K562 (cell line): ENCODE measurements at regions not wholly inside any gene's neighbourhood (a gene's known extent, or its start where the extent isn't known, plus 50 kb on each side); places are given as distances from the start of the nearest gene placed in this dataset.

ENCODE experiments used
- ATAC-seq: fragments of 200-7000 bp; cut with Tn5 transposase; 3 replicates; pipeline ENCODE4 v1.9.1; 2020; ENCODE audit warnings: moderate library complexity
- BruUV-seq: library from RNA; stranded (reverse); fragments of 400-500 nt; replicated peaks from 2 replicates; lab custom pipeline; 2021; lab: Mats Ljungman, UMichigan
- CTCF ChIA-PET: fragments of 300-600 bp; formaldehyde crosslinking; extraction: SDS; loops from one replicate; lab custom pipeline; 2021; ENCODE audit warnings: low intra/inter-chr PET ratio; lab: Yijun Ruan, JAX
- POLR2A ChIA-PET: fragments of 300-600, 350-650 bp; sonication (Branson Sonifier 250); formaldehyde crosslinking; extraction: SDS; loops from one replicate; lab custom pipeline; 2021; ENCODE audit warnings: antibody characterized with exemption, inconsistent platforms; lab: Yijun Ruan, JAX
- DNase-seq, 4 experiments: peaks; one replicate each; pipeline versions ENCODE4 v3.0.0 to v3.0.0-alpha.2; 2011 to 2018; ENCODE audit warnings: low spot score in 3 of 4, mixed read lengths in 3 of 4; ENCODE audit errors: extremely low read depth in 1 of 4
- FAIRE-seq: peaks from 2 replicates; lab custom pipeline; 2011; peaks lifted over from hg19 to GRCh38; lab: Jason Lieb, UNC
- H2AFZ ChIP-seq: 2 replicates; pipeline ENCODE4 v1.6.0; 2011; ENCODE audit warnings: low read depth, low read length, control low read depth, inconsistent platforms
- H3K27ac ChIP-seq: fragments of 200-600 bp; 3 replicates; pipeline ENCODE4 v1.8.0; 2011; ENCODE audit warnings: low read depth, mild to moderate bottlenecking, control low read depth, inconsistent platforms, low read length, moderate library complexity, mixed read lengths; ENCODE audit errors: extremely low read depth
- H3K27me3 ChIP-seq, 2 experiments: fragments of 300-600 bp in 1 of 2; 2 replicates in 1 of 2; 3 replicates in 1 of 2; pipeline versions ENCODE4 v1.6.0 to v1.8.0; 2011; ENCODE audit warnings: inconsistent platforms in 2 of 2, low read length in 2 of 2, mild to moderate bottlenecking in 1 of 2, mixed read lengths in 1 of 2, moderate library complexity in 1 of 2; ENCODE audit not compliant: control insufficient read depth in 2 of 2, insufficient read depth in 2 of 2
- H3K36me3 ChIP-seq: fragments of 300-600 bp; 3 replicates; pipeline ENCODE4 v1.8.0; 2011; ENCODE audit warnings: mild to moderate bottlenecking, low read length, inconsistent platforms; ENCODE audit not compliant: control insufficient read depth, insufficient read depth
- H3K4me1 ChIP-seq, 2 experiments: fragments of 200-600 bp in 1 of 2; replicated peaks in 1 of 2; 2 replicates in 1 of 2; 3 replicates in 1 of 2; pipeline versions ENCODE4 v1.5.1 to v1.8.0; 2011; ENCODE audit warnings: inconsistent platforms in 2 of 2, low read length in 2 of 2, mild to moderate bottlenecking in 1 of 2, mixed read lengths in 1 of 2, moderate library complexity in 1 of 2; ENCODE audit not compliant: control insufficient read depth in 2 of 2, insufficient read depth in 2 of 2
- H3K4me2 ChIP-seq: 2 replicates; pipeline ENCODE4 v1.6.1; 2011; ENCODE audit warnings: low read length, control low read depth, inconsistent platforms, mixed read lengths; ENCODE audit not compliant: insufficient read depth
- H3K4me3 ChIP-seq: fragments of 200-600 bp; sonication (generic), shearing (Covaris generic); 2 replicates; pipeline ENCODE4 v1.5.1; 2016; ENCODE audit warnings: control low read depth, inconsistent platforms
- H3K79me2 ChIP-seq: fragments of 200-600 bp; 3 replicates; pipeline ENCODE4 v1.8.0; 2011; ENCODE audit warnings: low read length, inconsistent platforms; ENCODE audit not compliant: control insufficient read depth, insufficient read depth
- H3K9ac ChIP-seq, 2 experiments: 2 replicates each; pipeline versions ENCODE4 v1.6.0 to v1.6.1; 2011; ENCODE audit warnings: low read depth in 2 of 2, low read length in 2 of 2, control low read depth in 1 of 2, inconsistent platforms in 1 of 2, mild to moderate bottlenecking in 1 of 2, mixed read lengths in 1 of 2; ENCODE audit not compliant: insufficient read depth in 1 of 2
- H3K9me1 ChIP-seq: one replicate; pipeline ENCODE4 v1.6.0; 2011; ENCODE audit warnings: inconsistent platforms, mild to moderate bottlenecking, low read length, moderate library complexity; ENCODE audit not compliant: control insufficient read depth, insufficient read depth
- H3K9me3 ChIP-seq: replicated peaks from 2 replicates; pipeline ENCODE4 v1.5.1; 2011; ENCODE audit warnings: low read depth, low read length, inconsistent platforms; ENCODE audit not compliant: control insufficient read depth, insufficient read depth
- H4K20me1 ChIP-seq: replicated peaks from 2 replicates; pipeline ENCODE4 v1.6.1; 2011; ENCODE audit warnings: low read length, inconsistent platforms, mixed read lengths; ENCODE audit not compliant: control insufficient read depth, insufficient read depth
- CTBP1 ChIP-seq: fragments of 450-650 bp; IDR thresholded peaks from 2 replicates; pipeline ENCODE4 v1.6.1; 2016; ENCODE audit warnings: borderline replicate concordance
- ETS1 ChIP-seq: conservative IDR thresholded peaks from 2 replicates; pipeline ENCODE4 v1.6.1; 2011; ENCODE audit warnings: low read depth, mild to moderate bottlenecking, low read length; ENCODE audit not compliant: control insufficient read depth
- MCM7 ChIP-seq, 2 experiments: fragments of 450-650 bp; IDR thresholded peaks; 2 replicates each; pipeline ENCODE4 v1.6.1; 2016 to 2018
- POLR2G ChIP-seq: fragments of 200-400 bp; formaldehyde crosslinking; IDR thresholded peaks from 2 replicates; pipeline ENCODE4 v1.6.1; 2017; ENCODE audit warnings: low read depth, mild to moderate bottlenecking, antibody characterized with exemption, low read length, moderate library complexity
- PPARD ChIP-seq: fragments of 250-450 bp; sonication (Bioruptor Pico); IDR thresholded peaks from 2 replicates; pipeline ENCODE4 v1.8.0; 2022; ENCODE audit warnings: inconsistent platforms, mild to moderate bottlenecking, moderate library complexity
- RAD51 ChIP-seq: fragments of 450-650 bp; IDR thresholded peaks from 2 replicates; pipeline ENCODE4 v1.7.1; 2016; ENCODE audit warnings: low read depth, mild to moderate bottlenecking, borderline replicate concordance
- RUNX1 ChIP-seq: sonication (generic); IDR thresholded peaks from 2 replicates; pipeline ENCODE4 v1.6.1; 2016; ENCODE audit warnings: antibody characterized with exemption, low read depth
- SFPQ ChIP-seq: fragments of 200-400 bp; formaldehyde crosslinking; IDR thresholded peaks from 2 replicates; pipeline ENCODE4 v1.6.1; 2017; ENCODE audit warnings: mild to moderate bottlenecking, low read depth, low read length, moderate library complexity
- TFAM ChIP-seq: fragments of 250-450 bp; sonication (Bioruptor Pico); conservative IDR thresholded peaks from 2 replicates; pipeline ENCODE4 v1.5.0; 2021; ENCODE audit warnings: mild to moderate bottlenecking, moderate library complexity
- USF1 ChIP-seq: sonication (generic); formaldehyde crosslinking; IDR thresholded peaks from 2 replicates; pipeline ENCODE4 v1.9.0; 2022; ENCODE audit warnings: mild to moderate bottlenecking, missing genetic modification reagents
- ZFP36 ChIP-seq: fragments of 150-350 bp; IDR thresholded peaks from 2 replicates; pipeline ENCODE4 v1.6.1; 2018; ENCODE audit warnings: low read length, low read depth; ENCODE audit not compliant: partially characterized antibody
- ZNF12 ChIP-seq: sonication (generic); formaldehyde crosslinking; IDR thresholded peaks from 2 replicates; pipeline ENCODE4 v1.4.0; 2020; ENCODE audit warnings: mild to moderate bottlenecking, missing genetic modification reagents
- ZNF239 ChIP-seq: fragments of 250-450 bp; sonication (Bioruptor Pico); IDR thresholded peaks from 2 replicates; pipeline ENCODE4 v1.4.0; 2020; ENCODE audit warnings: mild to moderate bottlenecking
- ZNF274 ChIP-seq: IDR thresholded peaks from 2 replicates; pipeline ENCODE4 v1.6.1; 2011; ENCODE audit warnings: low read depth, mild to moderate bottlenecking, low read length, moderate library complexity, borderline replicate concordance
- ZNF280A ChIP-seq: fragments of 450-650 bp; IDR thresholded peaks from 2 replicates; pipeline ENCODE4 v1.6.1; 2018; ENCODE audit warnings: mild to moderate bottlenecking, low read depth; ENCODE audit not compliant: partially characterized antibody
- ZNF311 ChIP-seq: fragments of 250-450 bp; sonication (Bioruptor Pico); IDR thresholded peaks from 2 replicates; pipeline ENCODE4 v1.4.0; 2020; ENCODE audit warnings: mild to moderate bottlenecking, moderate library complexity
- WGBS: fragments of 100-300 bp; shearing (Covaris generic); methylation state at CpG from one replicate; pipeline ENCODE4 v1.1.6; 2016; ENCODE audit warnings: low coverage, mixed read lengths; ENCODE audit not compliant: insufficient coverage; ENCODE audit errors: missing lambda C conversion rate; 5-methylcytosine and 5-hydroxymethylcytosine counted together
- in situ Hi-C: fragments of 300-500 bp; cut with MboI; formaldehyde crosslinking; loops from 4 replicates; pipeline ENCODE4 v1.15.0; 2018; ENCODE audit warnings: inconsistent platforms, mixed read lengths
- intact Hi-C: fragments of 100-400 bp; cut with micrococcal nuclease; formaldehyde crosslinking; loops from 2 replicates; pipeline ENCODE4 v1.14.2; 2022

GRCh38 chrX:94775640-94776039 is 1101.6 kb downstream of the FAM133A start:
- Histone ChIP-seq H4K20me1 (no peaks in the 10 kb centered on the region), H3K27ac (no peak overlapping the region), H3K4me2 (no peak overlapping the region), H2AFZ (no peak overlapping the region), H3K4me3 (no peak overlapping the region), H3K9ac (no peak overlapping the region), H3K4me1 (no peaks in the 10 kb centered on the region), H3K9me3 (no peaks in the 10 kb centered on the region), H3K27me3 (no peaks in the 10 kb centered on the region), H3K36me3 (no peaks in the 10 kb centered on the region), H3K79me2 (no peaks in the 10 kb centered on the region), H3K9me1 (no peaks in the 10 kb centered on the region)
- no peak for FAIRE-seq
- ATAC-seq: no peak
- CTCF ChIA-PET: no interaction called here
- no peak for DNase-seq
- no peak for TF ChIP-seq RUNX1
- no peak for TF ChIP-seq PPARD (CRISPR knock-in tag)
- no peak for TF ChIP-seq RAD51
- TF ChIP-seq MCM7 (IDR thresholded peaks at IDR 0.05): no peak
- no peak for TF ChIP-seq ZNF280A
- TF ChIP-seq CTBP1: no peak
- no peak for TF ChIP-seq USF1
- no peak for TF ChIP-seq SFPQ
- TF ChIP-seq TFAM (CRISPR knock-in tag): no peak
- TF ChIP-seq ZNF311 (CRISPR knock-in tag): no peak
- no peak for TF ChIP-seq ZNF239 (CRISPR knock-in tag)
- TF ChIP-seq ZFP36: no peak
- TF ChIP-seq POLR2G: no peak
- TF ChIP-seq ZNF274: no peak
- no peak for TF ChIP-seq ZNF12 (CRISPR knock-in tag)
- TF ChIP-seq ETS1: no peak
- 0% methylated on average over 1 of the region's 2 CpGs for WGBS
- in situ Hi-C loops (no loop called here), intact Hi-C loops (no loop called here)
- BruUV-seq: no TSS peak
- POLR2A ChIA-PET: no interaction called here
